Fibroblast of lung (primary cell): ENCODE measurements at regions not wholly inside any gene's neighbourhood (a gene's known extent, or its start where the extent isn't known, plus 50 kb on each side); places are given as distances from the start of the nearest gene placed in this dataset.
A peak's percentile ranks its signal among the peaks of the same experiment; 100 is the strongest.

Source experiments
- DNase-seq, 2 donors: peaks; one replicate each; pipeline versions ENCODE4 v3.0.0 to v3.0.0-alpha.2; 2010; ENCODE audit warnings: low read depth in 2 of 2
- H2AFZ ChIP-seq: 2 replicates; pipeline ENCODE4 v1.5.1; 2012; ENCODE audit warnings: low read length, control low read depth, inconsistent platforms
- H3K27ac ChIP-seq: 2 replicates; pipeline ENCODE4 v1.5.1; 2011; ENCODE audit warnings: low read length, control low read depth; ENCODE audit not compliant: insufficient read depth
- H3K27me3 ChIP-seq: 2 replicates; pipeline ENCODE4 v1.5.1; 2011; ENCODE audit warnings: mild to moderate bottlenecking, low read length; ENCODE audit not compliant: control insufficient read depth, insufficient read depth
- H3K36me3 ChIP-seq: 2 replicates; pipeline ENCODE4 v1.5.1; 2011; ENCODE audit warnings: low read length; ENCODE audit not compliant: control insufficient read depth, insufficient read depth
- H3K4me1 ChIP-seq: 2 replicates; pipeline ENCODE4 v1.5.1; 2011; ENCODE audit warnings: low read length; ENCODE audit not compliant: control insufficient read depth, insufficient read depth; ENCODE audit errors: extremely low read depth
- H3K4me2 ChIP-seq: 2 replicates; pipeline ENCODE4 v1.5.1; 2011; ENCODE audit warnings: low read length, control low read depth; ENCODE audit not compliant: insufficient read depth; ENCODE audit errors: extremely low read depth
- H3K4me3 ChIP-seq, 4 experiments: fragments of 200-600 bp in 1 of 4; sonication (generic) in 1 of 4; replicated peaks in 1 of 4; 2 replicates each; pipeline ENCODE4 v1.5.1; 2011 to 2016; ENCODE audit warnings: low read length in 4 of 4, low read depth in 3 of 4, mild to moderate bottlenecking in 3 of 4, control low read depth in 2 of 4, inconsistent platforms in 1 of 4, mixed read lengths in 1 of 4; ENCODE audit not compliant: insufficient read depth in 1 of 4; ENCODE audit errors: control extremely low read depth in 1 of 4
- H3K79me2 ChIP-seq: 2 replicates; pipeline ENCODE4 v1.5.1; 2012; ENCODE audit warnings: mild to moderate bottlenecking, low read length, inconsistent platforms; ENCODE audit not compliant: control insufficient read depth, insufficient read depth
- H3K9ac ChIP-seq: 2 replicates; pipeline ENCODE4 v1.5.1; 2011; ENCODE audit warnings: mild to moderate bottlenecking, low read length, control low read depth; ENCODE audit not compliant: insufficient read depth
- H3K9me3 ChIP-seq: 2 replicates; pipeline ENCODE4 v1.5.1; 2012; ENCODE audit warnings: low read depth, low read length; ENCODE audit not compliant: control insufficient read depth, insufficient read depth
- H4K20me1 ChIP-seq: 2 replicates; pipeline ENCODE4 v1.5.1; 2011; ENCODE audit warnings: low read length; ENCODE audit not compliant: control insufficient read depth, insufficient read depth; ENCODE audit errors: extremely low read depth
- CTCF ChIP-seq, 2 donors: IDR thresholded peaks in 1 of 2; conservative IDR thresholded peaks in 1 of 2; 1 replicate in 1 of 2; 2 replicates in 1 of 2; pipeline ENCODE4 v1.5.1; 2011 to 2012; ENCODE audit warnings: low read length in 2 of 2, control low read depth in 1 of 2, inconsistent platforms in 1 of 2, low read depth in 1 of 2, mild to moderate bottlenecking in 1 of 2
- EZH2 ChIP-seq: IDR thresholded peaks from 2 replicates; pipeline ENCODE4 v1.5.1; 2012; ENCODE audit warnings: low read length, control low read depth, mild to moderate bottlenecking; ENCODE audit errors: missing control alignments

- DNase-seq, result peak in 1 of 2 donors; percentile 30
- H3K27ac ChIP-seq, result no peak overlapping the region
- H3K9me3 ChIP-seq, result no peaks in the 10 kb centered on the region
- H2AFZ ChIP-seq, result no peak overlapping the region
- H3K9ac ChIP-seq, result no peak overlapping the region
- H3K4me1 ChIP-seq, result no peaks in the 10 kb centered on the region
- no peak overlapping the region for H3K4me3 ChIP-seq
- no peaks in the 10 kb centered on the region for H3K27me3 ChIP-seq
- no peaks in the 10 kb centered on the region for H4K20me1 ChIP-seq
- TF ChIP-seq EZH2 (no peak), CTCF (conservative IDR thresholded peaks at IDR 0.05 in 1 of 2, IDR thresholded peaks at IDR 0.05 in 1 of 2; ENCODE audit: low read depth in 1 of 2, low read length in 2 of 2) (no peak)
- no peaks in the 10 kb centered on the region for H3K36me3 ChIP-seq
- no peak overlapping the region for H3K4me2 ChIP-seq
- H3K79me2 ChIP-seq, result no peaks in the 10 kb centered on the region
These were observed 114.7 kb upstream of the MAN2A1 start for GRCh38 chr5:109574985-109575384.

- Histone ChIP-seq H3K79me2 (no peaks in the 10 kb centered on the region), H3K9ac (no peak overlapping the region), H3K4me2 (no peak overlapping the region), H3K4me1 (no peaks in the 10 kb centered on the region), H3K9me3 (no peaks in the 10 kb centered on the region), H3K4me3 (no peak overlapping the region), H2AFZ (no peak overlapping the region), H3K36me3 (no peaks in the 10 kb centered on the region), H3K27me3 (no peaks in the 10 kb centered on the region), H3K27ac (no peak overlapping the region), H4K20me1 (no peaks in the 10 kb centered on the region)
- DNase-seq, result no peak
- no peak for TF ChIP-seq CTCF (conservative IDR thresholded peaks at IDR 0.05 in 1 of 2, IDR thresholded peaks at IDR 0.05 in 1 of 2; ENCODE audit: low read depth in 1 of 2, low read length in 2 of 2)
- TF ChIP-seq EZH2, result no peak
These were observed 116.0 kb upstream of the MAN2A1 start for GRCh38 chr5:109573766-109574165.

- H3K4me3 ChIP-seq, result no peak overlapping the region
- no peaks in the 10 kb centered on the region for H3K27me3 ChIP-seq
- H4K20me1 ChIP-seq, result no peaks in the 10 kb centered on the region
- no peaks in the 10 kb centered on the region for H3K9me3 ChIP-seq
- TF ChIP-seq EZH2, result no peak
- TF ChIP-seq CTCF (conservative IDR thresholded peaks at IDR 0.05 in 1 of 2, IDR thresholded peaks at IDR 0.05 in 1 of 2; ENCODE audit: low read depth in 1 of 2, low read length in 2 of 2), result no peak
- no peak overlapping the region for H2AFZ ChIP-seq
- no peak for DNase-seq
- no peaks in the 10 kb centered on the region for H3K36me3 ChIP-seq
- H3K27ac ChIP-seq, result no peak overlapping the region
- no peaks in the 10 kb centered on the region for H3K79me2 ChIP-seq
- no peak overlapping the region for H3K9ac ChIP-seq
- no peak overlapping the region for H3K4me2 ChIP-seq
- no peaks in the 10 kb centered on the region for H3K4me1 ChIP-seq
These were observed 116.5 kb upstream of the MAN2A1 start for GRCh38 chr5:109573256-109573655.
